HCT116 (cell line): ENCODE measurements at regions not wholly inside any gene's neighbourhood (a gene's known extent, or its start where the extent isn't known, plus 50 kb on each side); places are given as distances from the start of the nearest gene placed in this dataset.

Experiments
- ATAC-seq: fragments of 200-7000 bp; cut with Tn5 transposase; 2 replicates; pipeline ENCODE4 v1.9.1; 2020; ENCODE audit warnings: mild to moderate bottlenecking, moderate library complexity
- BruUV-seq: library from RNA; stranded (reverse); fragments of 400-500 nt; replicated peaks from 2 replicates; lab custom pipeline; 2021; lab: Mats Ljungman, UMichigan
- CTCF ChIA-PET: fragments of 300-600 bp; sonication (Branson Sonifier 250); formaldehyde crosslinking; loops from one replicate; lab custom pipeline; 2021; ENCODE audit warnings: antibody characterized with exemption; lab: Charles Lee
- POLR2A ChIA-PET: fragments of 300-600, 350-600 bp; sonication (Branson Sonifier 250); formaldehyde crosslinking; loops from one replicate; lab custom pipeline; 2021; ENCODE audit warnings: antibody characterized with exemption; lab: Charles Lee
- RAD21 ChIA-PET, 2 experiments: fragments of 300-600 bp; sonication (Branson Sonifier 250); formaldehyde crosslinking; loops; one replicate each; lab custom pipeline; 2023; ENCODE audit warnings: low total read pairs in 2 of 2; ENCODE audit not compliant: uncharacterized antibody in 2 of 2, unreplicated experiment in 2 of 2, low non-redundant PET in 1 of 2; lab: Charles Lee
- DNase-seq: peaks from one replicate; pipeline ENCODE4 v3.0.0-alpha.2; 2010; ENCODE audit warnings: low read depth, low spot score
- H2AFZ ChIP-seq: fragments of 200-600 bp; shearing (Covaris generic), sonication (generic); 2 replicates; pipeline ENCODE4 v1.6.1; 2017; ENCODE audit warnings: low read depth, mixed run types, mixed read lengths, antibody characterized with exemption, low read length; ENCODE audit not compliant: poor library complexity, severe bottlenecking
- H3K27ac ChIP-seq: 2 replicates; pipeline ENCODE4 v1.5.1; 2012; ENCODE audit warnings: low read depth, low read length
- H3K27me3 ChIP-seq: fragments of 200-600 bp; sonication (generic); 2 replicates; pipeline ENCODE4 v1.6.1; 2016; ENCODE audit warnings: mixed run types, low read length, mixed read lengths; ENCODE audit not compliant: insufficient read depth
- H3K36me3 ChIP-seq, 2 experiments: fragments of 200-500 bp in 1 of 2; fragments of 200-600 bp in 1 of 2; sonication (Bioruptor generic) in 1 of 2; sonication (generic) in 1 of 2; 2 replicates each; pipeline versions ENCODE4 v1.5.1 to v1.6.1; 2014 to 2016; ENCODE audit warnings: low read length in 2 of 2, inconsistent platforms in 1 of 2, mixed read lengths in 1 of 2, mixed run types in 1 of 2; ENCODE audit not compliant: insufficient read depth in 2 of 2, control insufficient read depth in 1 of 2
- H3K4me1 ChIP-seq, 2 experiments: fragments of 200-600 bp in 1 of 2; sonication (generic) in 1 of 2; 2 replicates each; pipeline versions ENCODE4 v1.5.1 to v1.6.1; 2012 to 2017; ENCODE audit warnings: low read length in 2 of 2, inconsistent platforms in 1 of 2, mild to moderate bottlenecking in 1 of 2, mixed read lengths in 1 of 2, mixed run types in 1 of 2, moderate library complexity in 1 of 2; ENCODE audit not compliant: insufficient read depth in 2 of 2, control insufficient read depth in 1 of 2
- H3K4me2 ChIP-seq: fragments of 200-600 bp; sonication (generic); 2 replicates; pipeline ENCODE4 v1.6.1; 2017; ENCODE audit warnings: mixed run types, low read length, mixed read lengths
- H3K4me3 ChIP-seq, 2 experiments: fragments of 200-600 bp in 1 of 2; sonication (generic) in 1 of 2; replicated peaks in 1 of 2; 2 replicates each; pipeline ENCODE4 v1.5.1; 2011 to 2016; ENCODE audit warnings: low read length in 2 of 2, control low read depth in 1 of 2, low read depth in 1 of 2, mild to moderate bottlenecking in 1 of 2, mixed read lengths in 1 of 2, mixed run types in 1 of 2
- H3K79me2 ChIP-seq: fragments of 200-600 bp; sonication (generic); 2 replicates; pipeline ENCODE4 v1.6.1; 2017; ENCODE audit warnings: mild to moderate bottlenecking, mixed run types, low read length, moderate library complexity, mixed read lengths; ENCODE audit not compliant: insufficient read depth
- H3K9ac ChIP-seq: fragments of 200-600 bp; sonication (generic); 2 replicates; pipeline ENCODE4 v1.6.1; 2016; ENCODE audit warnings: low read length, mixed read lengths
- H3K9me2 ChIP-seq: fragments of 200-600 bp; sonication (generic), shearing (Covaris generic); 2 replicates; pipeline ENCODE4 v1.6.1; 2017; ENCODE audit warnings: mixed run types, mild to moderate bottlenecking, moderate library complexity; ENCODE audit not compliant: insufficient read depth
- H3K9me3 ChIP-seq, 2 experiments: fragments of 200-500 bp in 1 of 2; fragments of 200-600 bp in 1 of 2; sonication (Bioruptor generic) in 1 of 2; sonication (generic) in 1 of 2; 2 replicates each; pipeline ENCODE4 v1.6.1; 2014 to 2017; ENCODE audit warnings: low read length in 2 of 2, mixed read lengths in 2 of 2, inconsistent platforms in 1 of 2, low read depth in 1 of 2, mild to moderate bottlenecking in 1 of 2, mixed run types in 1 of 2, moderate library complexity in 1 of 2; ENCODE audit not compliant: control insufficient read depth in 1 of 2, insufficient read depth in 1 of 2
- H4K20me1 ChIP-seq: fragments of 200-600 bp; sonication (generic), shearing (Covaris generic); 2 replicates; pipeline ENCODE4 v1.6.1; 2017; ENCODE audit warnings: mixed run types, mild to moderate bottlenecking, moderate library complexity; ENCODE audit not compliant: insufficient read depth
- CBX3 ChIP-seq: IDR thresholded peaks from 2 replicates; pipeline ENCODE4 v1.6.1; 2012; ENCODE audit warnings: low read depth
- CEBPB ChIP-seq: IDR thresholded peaks from 2 replicates; pipeline ENCODE4 v1.6.1; 2012; ENCODE audit warnings: low read depth
- EGR1 ChIP-seq: IDR thresholded peaks from 2 replicates; pipeline ENCODE4 v1.6.1; 2012; ENCODE audit warnings: low read depth
- ELF1 ChIP-seq: IDR thresholded peaks from 2 replicates; pipeline ENCODE4 v1.6.1; 2012; ENCODE audit warnings: low read depth, borderline replicate concordance
- FOSL1 ChIP-seq: IDR thresholded peaks from 2 replicates; pipeline ENCODE4 v1.6.1; 2012; ENCODE audit warnings: low read depth
- POLR2AphosphoS5 ChIP-seq: IDR thresholded peaks from 2 replicates; pipeline ENCODE4 v1.6.1; 2011; ENCODE audit warnings: mild to moderate bottlenecking, low read depth, low read length, moderate library complexity
- SIN3A ChIP-seq: IDR thresholded peaks from 2 replicates; pipeline ENCODE4 v1.6.1; 2012; ENCODE audit warnings: low read depth
- SP1 ChIP-seq: IDR thresholded peaks from 2 replicates; pipeline ENCODE4 v1.6.1; 2012; ENCODE audit warnings: low read depth
- SRF ChIP-seq: IDR thresholded peaks from 2 replicates; pipeline ENCODE4 v1.6.1; 2012; ENCODE audit warnings: low read depth
- ZNF274 ChIP-seq: fragments of 200-500 bp; sonication (Bioruptor generic); IDR thresholded peaks from 2 replicates; pipeline ENCODE4 v1.6.1; 2014; ENCODE audit warnings: mild to moderate bottlenecking, low read depth, low read length, inconsistent platforms
- intact Hi-C: fragments of 100-400 bp; cut with micrococcal nuclease; formaldehyde crosslinking; loops from 2 replicates; pipeline ENCODE4 v1.10.0; 2022
- TF ChIP-seq, protein P1 (sequence below): IDR thresholded peaks from 2 replicates; pipeline ENCODE4 v1.6.1; 2012; ENCODE audit warnings: low read depth
- TF ChIP-seq, protein P2 (sequence below), 3 experiments: fragments of 200-600 bp in 1 of 3; sonication (generic) in 1 of 3; IDR thresholded peaks in 2 of 3; conservative IDR thresholded peaks in 1 of 3; 2 replicates each; pipeline ENCODE4 v1.5.1; 2012 to 2017; ENCODE audit warnings: low read depth in 2 of 3, low read length in 2 of 3, antibody characterized with exemption in 1 of 3, borderline replicate concordance in 1 of 3, control low read depth in 1 of 3, mild to moderate bottlenecking in 1 of 3, mixed read lengths in 1 of 3, mixed run types in 1 of 3, moderate library complexity in 1 of 3; ENCODE audit not compliant: insufficient read depth in 1 of 3
- TF ChIP-seq, protein P3 (sequence below): IDR thresholded peaks from 2 replicates; pipeline ENCODE4 v1.6.1; 2011; ENCODE audit warnings: mild to moderate bottlenecking, low read length, moderate library complexity; ENCODE audit not compliant: insufficient replicate concordance; ENCODE audit errors: extremely low read depth

DNA sequence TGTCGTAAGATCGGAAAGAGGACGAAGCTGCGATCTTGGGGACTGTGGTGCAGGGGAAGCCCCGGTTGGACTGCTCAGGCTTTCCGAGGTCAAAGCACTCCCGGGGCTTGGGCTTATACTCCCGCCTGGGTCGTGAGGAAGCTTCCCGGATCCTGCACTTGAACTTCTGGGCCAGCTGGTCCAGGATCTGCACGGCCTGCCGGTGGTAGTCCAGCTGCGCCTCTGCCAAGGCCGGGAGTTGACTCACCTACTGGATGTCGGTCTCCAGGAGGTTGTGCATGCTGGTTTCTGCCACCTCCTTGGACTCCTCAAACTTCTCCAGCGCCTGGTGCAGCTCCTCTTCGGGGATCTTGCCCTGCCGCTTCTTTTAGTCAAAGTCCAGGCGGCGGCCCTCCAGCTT is 99.2 kb downstream of the KPNA2 start:
- intact Hi-C loops: no loop called here
- RAD21 ChIA-PET: no interaction called here
- CTCF ChIA-PET: no interaction called here

DNA sequence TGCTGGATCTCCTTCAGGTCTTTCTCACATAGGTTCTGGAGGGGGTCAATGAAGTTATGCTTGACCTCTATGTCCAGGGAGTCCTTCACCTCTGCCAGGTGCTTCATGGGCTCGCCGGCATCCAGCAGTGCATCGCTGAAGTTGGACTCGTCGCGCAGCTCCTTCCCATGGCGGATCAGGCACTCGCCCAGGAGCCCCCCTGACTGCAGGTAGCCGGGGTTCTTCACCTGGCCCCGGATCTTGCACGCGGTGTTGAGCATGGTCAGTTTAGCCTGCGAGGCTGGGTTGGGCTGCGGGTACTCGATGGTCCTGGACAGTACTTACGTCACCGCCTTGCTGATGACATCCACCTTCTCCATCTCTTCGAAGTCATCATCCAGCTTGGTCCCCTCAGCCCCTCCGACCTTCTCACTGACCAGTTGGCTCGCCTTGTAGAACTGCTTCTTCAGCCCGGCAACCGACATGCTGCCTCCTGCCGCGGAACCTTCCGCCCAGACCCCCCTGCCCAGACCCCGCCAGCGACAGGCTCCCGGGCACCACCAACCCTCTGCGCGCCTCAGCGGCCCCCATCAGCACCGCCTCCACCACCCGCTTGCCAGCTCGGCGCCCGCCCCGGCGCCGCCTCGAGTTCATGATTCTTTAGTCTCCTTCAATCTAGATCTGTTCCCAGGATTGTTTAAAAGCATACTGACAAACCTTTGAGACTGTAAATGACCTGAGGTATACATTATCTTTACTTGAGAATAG is 99.8 kb downstream of the KPNA2 start:
- intact Hi-C loops: no loop called here
- Histone ChIP-seq H2AFZ (no peak overlapping the region), H3K4me2 (no peak overlapping the region), H3K27ac (no peak overlapping the region), H3K36me3 (no peaks in the 10 kb centered on the region), H4K20me1 (no peaks in the 10 kb centered on the region), H3K27me3 (no peaks in the 10 kb centered on the region), H3K9me3 (no peaks in the 10 kb centered on the region), H3K4me3 (no peak overlapping the region), H3K9ac (no peak overlapping the region), H3K4me1 (no peaks in the 10 kb centered on the region), H3K79me2 (no peaks in the 10 kb centered on the region), H3K9me2 (no peaks in the 10 kb centered on the region)
- ATAC-seq (no peak), DNase-seq (no peak)
- ChIA-PET CTCF (no interaction called here), POLR2A (no interaction called here), RAD21 (no interaction called here)
- no TSS peak for BruUV-seq
- TF ChIP-seq ZNF274 (no peak), FOSL1 (no peak), EGR1 (no peak), CBX3 (no peak), POLR2AphosphoS5 (no peak), SRF (no peak), ELF1 (no peak), SIN3A (no peak)
- TF ChIP-seq, protein P1, sequence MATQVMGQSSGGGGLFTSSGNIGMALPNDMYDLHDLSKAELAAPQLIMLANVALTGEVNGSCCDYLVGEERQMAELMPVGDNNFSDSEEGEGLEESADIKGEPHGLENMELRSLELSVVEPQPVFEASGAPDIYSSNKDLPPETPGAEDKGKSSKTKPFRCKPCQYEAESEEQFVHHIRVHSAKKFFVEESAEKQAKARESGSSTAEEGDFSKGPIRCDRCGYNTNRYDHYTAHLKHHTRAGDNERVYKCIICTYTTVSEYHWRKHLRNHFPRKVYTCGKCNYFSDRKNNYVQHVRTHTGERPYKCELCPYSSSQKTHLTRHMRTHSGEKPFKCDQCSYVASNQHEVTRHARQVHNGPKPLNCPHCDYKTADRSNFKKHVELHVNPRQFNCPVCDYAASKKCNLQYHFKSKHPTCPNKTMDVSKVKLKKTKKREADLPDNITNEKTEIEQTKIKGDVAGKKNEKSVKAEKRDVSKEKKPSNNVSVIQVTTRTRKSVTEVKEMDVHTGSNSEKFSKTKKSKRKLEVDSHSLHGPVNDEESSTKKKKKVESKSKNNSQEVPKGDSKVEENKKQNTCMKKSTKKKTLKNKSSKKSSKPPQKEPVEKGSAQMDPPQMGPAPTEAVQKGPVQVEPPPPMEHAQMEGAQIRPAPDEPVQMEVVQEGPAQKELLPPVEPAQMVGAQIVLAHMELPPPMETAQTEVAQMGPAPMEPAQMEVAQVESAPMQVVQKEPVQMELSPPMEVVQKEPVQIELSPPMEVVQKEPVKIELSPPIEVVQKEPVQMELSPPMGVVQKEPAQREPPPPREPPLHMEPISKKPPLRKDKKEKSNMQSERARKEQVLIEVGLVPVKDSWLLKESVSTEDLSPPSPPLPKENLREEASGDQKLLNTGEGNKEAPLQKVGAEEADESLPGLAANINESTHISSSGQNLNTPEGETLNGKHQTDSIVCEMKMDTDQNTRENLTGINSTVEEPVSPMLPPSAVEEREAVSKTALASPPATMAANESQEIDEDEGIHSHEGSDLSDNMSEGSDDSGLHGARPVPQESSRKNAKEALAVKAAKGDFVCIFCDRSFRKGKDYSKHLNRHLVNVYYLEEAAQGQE: no peak
- TF ChIP-seq, protein P2, sequence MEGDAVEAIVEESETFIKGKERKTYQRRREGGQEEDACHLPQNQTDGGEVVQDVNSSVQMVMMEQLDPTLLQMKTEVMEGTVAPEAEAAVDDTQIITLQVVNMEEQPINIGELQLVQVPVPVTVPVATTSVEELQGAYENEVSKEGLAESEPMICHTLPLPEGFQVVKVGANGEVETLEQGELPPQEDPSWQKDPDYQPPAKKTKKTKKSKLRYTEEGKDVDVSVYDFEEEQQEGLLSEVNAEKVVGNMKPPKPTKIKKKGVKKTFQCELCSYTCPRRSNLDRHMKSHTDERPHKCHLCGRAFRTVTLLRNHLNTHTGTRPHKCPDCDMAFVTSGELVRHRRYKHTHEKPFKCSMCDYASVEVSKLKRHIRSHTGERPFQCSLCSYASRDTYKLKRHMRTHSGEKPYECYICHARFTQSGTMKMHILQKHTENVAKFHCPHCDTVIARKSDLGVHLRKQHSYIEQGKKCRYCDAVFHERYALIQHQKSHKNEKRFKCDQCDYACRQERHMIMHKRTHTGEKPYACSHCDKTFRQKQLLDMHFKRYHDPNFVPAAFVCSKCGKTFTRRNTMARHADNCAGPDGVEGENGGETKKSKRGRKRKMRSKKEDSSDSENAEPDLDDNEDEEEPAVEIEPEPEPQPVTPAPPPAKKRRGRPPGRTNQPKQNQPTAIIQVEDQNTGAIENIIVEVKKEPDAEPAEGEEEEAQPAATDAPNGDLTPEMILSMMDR (IDR thresholded peaks at IDR 0.05 in 2 of 3, conservative IDR thresholded peaks at IDR 0.05 in 1 of 3; ENCODE audit: borderline replicate concordance in 1 of 3, insufficient read depth in 1 of 3, low read depth in 2 of 3, low read length in 2 of 3): no peak
- TF ChIP-seq, protein P3, sequence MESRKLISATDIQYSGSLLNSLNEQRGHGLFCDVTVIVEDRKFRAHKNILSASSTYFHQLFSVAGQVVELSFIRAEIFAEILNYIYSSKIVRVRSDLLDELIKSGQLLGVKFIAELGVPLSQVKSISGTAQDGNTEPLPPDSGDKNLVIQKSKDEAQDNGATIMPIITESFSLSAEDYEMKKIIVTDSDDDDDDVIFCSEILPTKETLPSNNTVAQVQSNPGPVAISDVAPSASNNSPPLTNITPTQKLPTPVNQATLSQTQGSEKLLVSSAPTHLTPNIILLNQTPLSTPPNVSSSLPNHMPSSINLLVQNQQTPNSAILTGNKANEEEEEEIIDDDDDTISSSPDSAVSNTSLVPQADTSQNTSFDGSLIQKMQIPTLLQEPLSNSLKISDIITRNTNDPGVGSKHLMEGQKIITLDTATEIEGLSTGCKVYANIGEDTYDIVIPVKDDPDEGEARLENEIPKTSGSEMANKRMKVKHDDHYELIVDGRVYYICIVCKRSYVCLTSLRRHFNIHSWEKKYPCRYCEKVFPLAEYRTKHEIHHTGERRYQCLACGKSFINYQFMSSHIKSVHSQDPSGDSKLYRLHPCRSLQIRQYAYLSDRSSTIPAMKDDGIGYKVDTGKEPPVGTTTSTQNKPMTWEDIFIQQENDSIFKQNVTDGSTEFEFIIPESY: no peak

More for the DNA sequence above, 99.2 kb downstream of the KPNA2 start:
- ATAC-seq (no peak), DNase-seq (no peak)
- no peaks in the 10 kb centered on the region for H3K27me3 ChIP-seq
- no peak for TF ChIP-seq ELF1
- TF ChIP-seq SP1: no peak
- TF ChIP-seq CEBPB: no peak
- BruUV-seq: no TSS peak
- H3K79me2 ChIP-seq: no peaks in the 10 kb centered on the region
- no peaks in the 10 kb centered on the region for H3K9me3 ChIP-seq
- no peak overlapping the region for H3K4me2 ChIP-seq
- H2AFZ ChIP-seq: no peak overlapping the region
- no peaks in the 10 kb centered on the region for H3K9me2 ChIP-seq
- no peak overlapping the region for H3K27ac ChIP-seq
- H4K20me1 ChIP-seq: no peaks in the 10 kb centered on the region
- no peak overlapping the region for H3K4me3 ChIP-seq
- no peaks in the 10 kb centered on the region for H3K4me1 ChIP-seq
- H3K9ac ChIP-seq: no peak overlapping the region
- POLR2A ChIA-PET: no interaction called here
- no peaks in the 10 kb centered on the region for H3K36me3 ChIP-seq
